ENCODE measurements at regions not wholly inside any gene's neighbourhood (a gene's known extent, or its start where the extent isn't known, plus 50 kb on each side); places are given as distances from the start of the nearest gene placed in this dataset.
"Not testable (repeated sequence)": the region's sequence is repeated elsewhere in the genome, so short reads cannot be mapped to it uniquely, and the experiment has no call there.

DNA sequence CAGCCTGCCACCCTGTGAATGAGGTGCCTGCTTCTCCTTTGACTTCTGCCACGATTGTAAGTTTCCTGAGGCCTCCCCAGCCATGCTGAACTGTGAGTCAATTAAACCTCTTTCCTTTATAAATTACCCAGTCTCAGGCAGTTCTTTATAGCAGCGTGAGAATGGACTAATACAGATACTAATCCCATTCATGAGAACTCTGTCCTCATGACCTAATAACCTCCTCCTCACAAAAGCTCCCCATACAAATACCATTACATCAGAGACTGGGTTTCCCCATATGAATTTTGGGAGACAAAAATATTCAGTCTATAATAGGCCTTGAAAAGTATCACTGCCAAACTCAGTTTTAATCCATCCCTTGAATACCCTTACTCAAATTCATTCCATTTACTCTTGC is 199.0 kb downstream of the FRK start:
- TF ChIP-seq CTCF (IDR thresholded peaks at IDR 0.05), result peak; percentile 10; the same call in 1 of the 2 replicates
- H3K36me3 ChIP-seq (ENCODE audit: control insufficient read depth, insufficient read depth, low read length); CTCF ChIA-PET; intact Hi-C loops (cut with micrococcal nuclease; ENCODE audit: unreplicated experiment); H3K27ac ChIP-seq (ENCODE audit: low read length); in situ Hi-C loops (cut with HindIII; ENCODE audit: low pct_unique_long_range_greater_than_20kb, low sequenced_read_pairs); H3K4me1 ChIP-seq (ENCODE audit: control insufficient read depth, insufficient read depth, low read length); BruUV-seq (replicated peaks); H3K9me3 ChIP-seq (ENCODE audit: control insufficient read depth, insufficient read depth, low read depth, low read length); H3K4me3 ChIP-seq (ENCODE audit: low read depth in 2 of 2, low read length in 2 of 2); DNase-seq (ENCODE audit: low read depth, low spot score); H3K27me3 ChIP-seq (ENCODE audit: control insufficient read depth, insufficient read depth, low read length); POLR2A ChIA-PET; ATAC-seq: not testable (repeated sequence)

GRCh38 chr6:115859577-115859976 is 201.1 kb downstream of the FRK start:
- POLR2A ChIA-PET; H3K4me1 ChIP-seq (ENCODE audit: control insufficient read depth, insufficient read depth, low read length); BruUV-seq (replicated peaks); DNase-seq (ENCODE audit: low read depth, low spot score); ATAC-seq; H3K27me3 ChIP-seq (ENCODE audit: control insufficient read depth, insufficient read depth, low read length); in situ Hi-C loops (cut with HindIII; ENCODE audit: low pct_unique_long_range_greater_than_20kb, low sequenced_read_pairs); H3K4me3 ChIP-seq (ENCODE audit: low read depth in 2 of 2, low read length in 2 of 2); intact Hi-C loops (cut with micrococcal nuclease; ENCODE audit: unreplicated experiment); CTCF ChIA-PET; H3K36me3 ChIP-seq (ENCODE audit: control insufficient read depth, insufficient read depth, low read length); H3K27ac ChIP-seq (ENCODE audit: low read length); H3K9me3 ChIP-seq (ENCODE audit: control insufficient read depth, insufficient read depth, low read depth, low read length): not testable (repeated sequence)

DNA sequence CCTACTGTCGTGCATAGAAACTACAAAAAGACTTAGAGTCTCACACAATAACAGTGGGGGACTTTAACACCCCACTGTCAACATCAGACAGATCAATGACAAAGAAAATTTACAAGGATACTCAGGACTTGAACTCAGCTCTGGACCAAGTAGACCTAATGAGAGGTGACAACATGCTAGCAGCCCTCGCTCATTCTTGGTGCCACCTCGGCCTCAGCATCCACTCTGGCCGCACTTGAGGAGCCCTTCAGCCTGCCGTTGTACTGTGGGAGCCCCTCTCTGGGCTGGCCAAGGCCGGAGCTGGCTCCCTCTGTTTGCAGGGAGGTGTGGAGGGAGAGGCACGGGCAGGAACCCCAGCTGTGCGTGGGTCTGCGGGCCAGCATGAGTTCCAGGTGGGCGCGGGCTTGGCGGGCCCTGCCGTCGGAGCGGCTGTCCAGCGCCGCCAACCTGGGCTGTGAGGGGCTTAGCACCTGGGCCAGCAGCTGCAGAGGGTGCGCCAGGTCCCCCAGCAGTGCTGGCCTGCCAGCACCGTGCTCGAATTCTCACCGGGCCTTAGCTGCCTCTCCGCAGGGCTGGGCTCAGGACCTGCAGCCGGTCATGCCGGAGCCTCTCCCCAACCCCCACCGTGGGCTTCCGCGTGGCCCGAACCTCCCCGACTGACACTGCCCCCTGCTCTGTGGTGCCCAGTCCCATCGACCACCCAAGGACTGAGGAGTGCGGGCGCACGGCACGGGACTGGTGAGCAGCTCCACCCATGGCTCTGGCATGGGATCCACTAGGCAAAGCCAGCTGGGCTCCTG is 205.6 kb downstream of the FRK start:
- CTCF ChIA-PET, result no interaction called here
- TF ChIP-seq TCF7L2 (IDR thresholded peaks at IDR 0.05; ENCODE audit: low read depth, low read length), result no peak
- TF ChIP-seq SIN3A (IDR thresholded peaks at IDR 0.05; ENCODE audit: borderline replicate concordance, insufficient read depth, low read depth, low read length), result no peak
- TF ChIP-seq, protein P1, sequence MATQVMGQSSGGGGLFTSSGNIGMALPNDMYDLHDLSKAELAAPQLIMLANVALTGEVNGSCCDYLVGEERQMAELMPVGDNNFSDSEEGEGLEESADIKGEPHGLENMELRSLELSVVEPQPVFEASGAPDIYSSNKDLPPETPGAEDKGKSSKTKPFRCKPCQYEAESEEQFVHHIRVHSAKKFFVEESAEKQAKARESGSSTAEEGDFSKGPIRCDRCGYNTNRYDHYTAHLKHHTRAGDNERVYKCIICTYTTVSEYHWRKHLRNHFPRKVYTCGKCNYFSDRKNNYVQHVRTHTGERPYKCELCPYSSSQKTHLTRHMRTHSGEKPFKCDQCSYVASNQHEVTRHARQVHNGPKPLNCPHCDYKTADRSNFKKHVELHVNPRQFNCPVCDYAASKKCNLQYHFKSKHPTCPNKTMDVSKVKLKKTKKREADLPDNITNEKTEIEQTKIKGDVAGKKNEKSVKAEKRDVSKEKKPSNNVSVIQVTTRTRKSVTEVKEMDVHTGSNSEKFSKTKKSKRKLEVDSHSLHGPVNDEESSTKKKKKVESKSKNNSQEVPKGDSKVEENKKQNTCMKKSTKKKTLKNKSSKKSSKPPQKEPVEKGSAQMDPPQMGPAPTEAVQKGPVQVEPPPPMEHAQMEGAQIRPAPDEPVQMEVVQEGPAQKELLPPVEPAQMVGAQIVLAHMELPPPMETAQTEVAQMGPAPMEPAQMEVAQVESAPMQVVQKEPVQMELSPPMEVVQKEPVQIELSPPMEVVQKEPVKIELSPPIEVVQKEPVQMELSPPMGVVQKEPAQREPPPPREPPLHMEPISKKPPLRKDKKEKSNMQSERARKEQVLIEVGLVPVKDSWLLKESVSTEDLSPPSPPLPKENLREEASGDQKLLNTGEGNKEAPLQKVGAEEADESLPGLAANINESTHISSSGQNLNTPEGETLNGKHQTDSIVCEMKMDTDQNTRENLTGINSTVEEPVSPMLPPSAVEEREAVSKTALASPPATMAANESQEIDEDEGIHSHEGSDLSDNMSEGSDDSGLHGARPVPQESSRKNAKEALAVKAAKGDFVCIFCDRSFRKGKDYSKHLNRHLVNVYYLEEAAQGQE (IDR thresholded peaks at IDR 0.05; ENCODE audit: insufficient read depth in 1 of 2, low read depth in 2 of 2, low read length in 1 of 2), result no peak
- TF ChIP-seq POLR2AphosphoS5 (IDR thresholded peaks at IDR 0.05; ENCODE audit: low read depth, low read length), result no peak
- no peak for TF ChIP-seq CTCF (IDR thresholded peaks at IDR 0.05)
- intact Hi-C loops (cut with micrococcal nuclease; ENCODE audit: unreplicated experiment), result no loop called here
- in situ Hi-C loops (cut with HindIII; ENCODE audit: low pct_unique_long_range_greater_than_20kb, low sequenced_read_pairs), result no loop called here
- POLR2A ChIA-PET, result no interaction called here
- H3K27me3 ChIP-seq (ENCODE audit: control insufficient read depth, insufficient read depth, low read length), result no peaks in the 10 kb centered on the region
- H3K36me3 ChIP-seq (ENCODE audit: control insufficient read depth, insufficient read depth, low read length), result no peaks in the 10 kb centered on the region
- BruUV-seq (replicated peaks), result no TSS peak
- H3K4me1 ChIP-seq (ENCODE audit: control insufficient read depth, insufficient read depth, low read length), result no peaks in the 10 kb centered on the region
- no peaks in the 10 kb centered on the region; the same call in 1 of the 2 replicates for H3K9me3 ChIP-seq (ENCODE audit: control insufficient read depth, insufficient read depth, low read depth, low read length)
- no peak overlapping the region for H3K4me3 ChIP-seq (ENCODE audit: low read depth in 2 of 2, low read length in 2 of 2)
- H3K27ac ChIP-seq (ENCODE audit: low read length), result no peak overlapping the region
- ATAC-seq (no peak), DNase-seq (ENCODE audit: low read depth, low spot score) (no peak)
